GM12873 (cell line): ENCODE measurements at regions not wholly inside any gene's neighbourhood (a gene's known extent, or its start where the extent isn't known, plus 50 kb on each side); places are given as distances from the start of the nearest gene placed in this dataset.

ENCODE experiments used
- CTCF ChIP-seq: IDR thresholded peaks from 2 replicates; pipeline ENCODE4 v1.5.1; 2012; ENCODE audit warnings: low read depth, mild to moderate bottlenecking, moderate library complexity, low read length, control low read depth; ENCODE audit not compliant: insufficient read depth; ENCODE audit errors: missing control alignments

GRCh38 chr1:112263453-112263852, 132.6 kb upstream of the CTTNBP2NL start:
- TF ChIP-seq CTCF = no peak

- no peak for TF ChIP-seq CTCF
Observed at GRCh38 chr1:112264010-112264409, 132.0 kb upstream of the CTTNBP2NL start.

GRCh38 chr1:112264553-112264952, 131.5 kb upstream of the CTTNBP2NL start:
- TF ChIP-seq CTCF = no peak

- TF ChIP-seq CTCF = no peak
Observed at GRCh38 chr1:112265931-112266330, 130.1 kb upstream of the CTTNBP2NL start.

- TF ChIP-seq CTCF = no peak
Observed at GRCh38 chr1:112267206-112267605, 128.8 kb upstream of the CTTNBP2NL start.

- TF ChIP-seq CTCF = no peak
Observed at GRCh38 chr1:112267929-112268328, 128.1 kb upstream of the CTTNBP2NL start.

- TF ChIP-seq CTCF = no peak
Observed at GRCh38 chr1:112268408-112268807, 127.6 kb upstream of the CTTNBP2NL start.
